ENCODE measurements at regions not wholly inside any gene's neighbourhood (a gene's known extent, or its start where the extent isn't known, plus 50 kb on each side); places are given as distances from the start of the nearest gene placed in this dataset.

GRCh38 chr5:14925326-14925725 is 53.7 kb upstream of the ANKH start:
- no peak for TF ChIP-seq CTCF (IDR thresholded peaks at IDR 0.05)
- TF ChIP-seq POLR2A (IDR thresholded peaks at IDR 0.05) = no peak
- no peak for TF ChIP-seq EP300 (IDR thresholded peaks at IDR 0.05)
- TF ChIP-seq POLR2AphosphoS5 (IDR thresholded peaks at IDR 0.05) = no peak

Measured in sigmoid colon (tissue), 4 donors.